B cell (primary cell): ENCODE measurements at regions not wholly inside any gene's neighbourhood (a gene's known extent, or its start where the extent isn't known, plus 50 kb on each side); places are given as distances from the start of the nearest gene placed in this dataset.

Experiments used
- EZH2 ChIP-seq: IDR thresholded peaks from 2 replicates; pipeline ENCODE4 v1.6.1; 2012; ENCODE audit warnings: borderline replicate concordance, low read depth, mild to moderate bottlenecking, moderate library complexity, low read length; ENCODE audit not compliant: insufficient read depth, poor library complexity, severe bottlenecking
- TF ChIP-seq, protein P1 (sequence below): fragments of 200-600 bp; IDR thresholded peaks from one replicate; pipeline ENCODE4 v1.8.0; 2022; ENCODE audit warnings: antibody characterized with exemption, mild to moderate bottlenecking

DNA sequence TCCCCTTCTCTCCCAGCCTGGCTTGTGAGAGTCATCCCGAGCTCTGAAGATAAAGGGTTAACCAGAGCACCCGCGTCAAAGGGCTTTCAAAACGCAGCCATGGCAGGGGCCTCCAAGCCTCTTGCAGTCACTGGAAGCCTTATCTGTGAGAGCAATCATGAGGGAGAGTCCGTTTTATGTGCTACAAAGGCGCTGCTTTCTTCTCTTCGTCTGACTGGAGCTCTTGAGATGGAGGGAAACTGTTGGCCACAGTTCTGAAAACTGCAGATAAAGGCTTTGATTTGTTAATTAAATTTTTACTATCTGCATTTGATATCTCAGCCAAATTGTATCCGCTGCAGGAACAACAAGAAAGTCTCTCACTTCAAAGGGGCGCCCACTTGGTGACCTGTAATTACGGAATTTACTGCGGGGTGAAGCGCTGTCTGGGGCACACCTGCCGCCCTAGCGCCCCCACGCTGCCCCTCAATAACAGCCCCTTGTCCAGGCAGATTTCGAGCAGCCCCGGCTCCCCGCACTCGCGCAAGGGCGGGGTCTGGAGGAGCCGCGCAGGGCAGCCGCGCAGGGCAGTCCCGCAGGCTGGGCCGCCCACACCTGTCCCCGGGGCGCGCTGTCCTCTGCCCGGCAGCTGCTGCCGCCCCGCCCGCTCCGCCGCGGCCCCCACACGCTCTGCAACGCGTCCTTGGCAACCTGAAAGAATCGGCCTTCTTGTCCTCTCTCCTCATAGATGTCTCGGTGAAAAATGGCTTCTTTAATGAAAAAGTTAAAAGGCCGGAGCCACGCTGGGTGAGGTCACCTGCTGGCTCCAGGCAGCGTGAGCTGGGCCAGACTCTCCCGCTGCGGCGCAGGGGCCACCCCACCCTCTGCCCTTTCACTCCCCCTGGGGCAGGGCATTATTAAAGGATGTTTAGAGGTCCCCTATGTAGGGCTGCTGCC, 217.9 kb downstream of the VAPA start:
- TF ChIP-seq, protein P1, sequence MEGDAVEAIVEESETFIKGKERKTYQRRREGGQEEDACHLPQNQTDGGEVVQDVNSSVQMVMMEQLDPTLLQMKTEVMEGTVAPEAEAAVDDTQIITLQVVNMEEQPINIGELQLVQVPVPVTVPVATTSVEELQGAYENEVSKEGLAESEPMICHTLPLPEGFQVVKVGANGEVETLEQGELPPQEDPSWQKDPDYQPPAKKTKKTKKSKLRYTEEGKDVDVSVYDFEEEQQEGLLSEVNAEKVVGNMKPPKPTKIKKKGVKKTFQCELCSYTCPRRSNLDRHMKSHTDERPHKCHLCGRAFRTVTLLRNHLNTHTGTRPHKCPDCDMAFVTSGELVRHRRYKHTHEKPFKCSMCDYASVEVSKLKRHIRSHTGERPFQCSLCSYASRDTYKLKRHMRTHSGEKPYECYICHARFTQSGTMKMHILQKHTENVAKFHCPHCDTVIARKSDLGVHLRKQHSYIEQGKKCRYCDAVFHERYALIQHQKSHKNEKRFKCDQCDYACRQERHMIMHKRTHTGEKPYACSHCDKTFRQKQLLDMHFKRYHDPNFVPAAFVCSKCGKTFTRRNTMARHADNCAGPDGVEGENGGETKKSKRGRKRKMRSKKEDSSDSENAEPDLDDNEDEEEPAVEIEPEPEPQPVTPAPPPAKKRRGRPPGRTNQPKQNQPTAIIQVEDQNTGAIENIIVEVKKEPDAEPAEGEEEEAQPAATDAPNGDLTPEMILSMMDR: no peak
- TF ChIP-seq EZH2: no peak
